ENCODE measurements at regions not wholly inside any gene's neighbourhood (a gene's known extent, or its start where the extent isn't known, plus 50 kb on each side); places are given as distances from the start of the nearest gene placed in this dataset.

DNA sequence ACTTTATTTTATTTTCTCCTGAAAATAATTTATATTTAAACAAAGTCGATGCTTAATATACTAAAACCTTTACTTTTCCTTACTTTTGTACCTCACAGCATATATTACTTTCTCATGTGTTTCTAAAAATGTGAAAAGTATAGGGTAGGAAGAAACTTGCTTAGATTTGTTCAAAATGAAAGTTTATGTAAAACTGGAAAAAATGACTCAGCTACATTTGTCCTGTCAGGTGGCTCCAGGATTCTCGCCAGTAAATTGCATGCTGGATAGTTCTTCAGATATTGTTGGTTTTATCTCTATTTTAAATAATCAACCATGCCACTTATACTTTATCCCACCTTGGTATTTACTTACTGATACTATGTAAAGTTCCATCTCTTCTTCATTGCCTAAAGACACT, 159.2 kb upstream of the NDST4 start:
- TF ChIP-seq, protein P1, sequence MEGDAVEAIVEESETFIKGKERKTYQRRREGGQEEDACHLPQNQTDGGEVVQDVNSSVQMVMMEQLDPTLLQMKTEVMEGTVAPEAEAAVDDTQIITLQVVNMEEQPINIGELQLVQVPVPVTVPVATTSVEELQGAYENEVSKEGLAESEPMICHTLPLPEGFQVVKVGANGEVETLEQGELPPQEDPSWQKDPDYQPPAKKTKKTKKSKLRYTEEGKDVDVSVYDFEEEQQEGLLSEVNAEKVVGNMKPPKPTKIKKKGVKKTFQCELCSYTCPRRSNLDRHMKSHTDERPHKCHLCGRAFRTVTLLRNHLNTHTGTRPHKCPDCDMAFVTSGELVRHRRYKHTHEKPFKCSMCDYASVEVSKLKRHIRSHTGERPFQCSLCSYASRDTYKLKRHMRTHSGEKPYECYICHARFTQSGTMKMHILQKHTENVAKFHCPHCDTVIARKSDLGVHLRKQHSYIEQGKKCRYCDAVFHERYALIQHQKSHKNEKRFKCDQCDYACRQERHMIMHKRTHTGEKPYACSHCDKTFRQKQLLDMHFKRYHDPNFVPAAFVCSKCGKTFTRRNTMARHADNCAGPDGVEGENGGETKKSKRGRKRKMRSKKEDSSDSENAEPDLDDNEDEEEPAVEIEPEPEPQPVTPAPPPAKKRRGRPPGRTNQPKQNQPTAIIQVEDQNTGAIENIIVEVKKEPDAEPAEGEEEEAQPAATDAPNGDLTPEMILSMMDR (IDR thresholded peaks at IDR 0.05): no peak
- TF ChIP-seq POLR2A (IDR thresholded peaks at IDR 0.05): no peak
